ENCODE measurements at regions not wholly inside any gene's neighbourhood (a gene's known extent, or its start where the extent isn't known, plus 50 kb on each side); places are given as distances from the start of the nearest gene placed in this dataset.
"Not testable (repeated sequence)": the region's sequence is repeated elsewhere in the genome, so short reads cannot be mapped to it uniquely, and the experiment has no call there.

- no peak for DNase-seq
Measured at GRCh38 chr14:97031530-97031929, 234.3 kb downstream of the VRK1 start.

GRCh38 chr14:97033556-97034081 is 236.4 kb downstream of the VRK1 start:
- no peak for DNase-seq

- DNase-seq, result no peak
Measured at GRCh38 chr14:97036086-97036852, 239.1 kb downstream of the VRK1 start.

GRCh38 chr14:97039717-97040363 is 242.7 kb downstream of the VRK1 start:
- DNase-seq, result no peak

- no peak for DNase-seq
Measured at GRCh38 chr14:97046967-97047366, 249.8 kb downstream of the VRK1 start.

- DNase-seq, result no peak
Measured at GRCh38 chr14:97052001-97052400, 254.8 kb downstream of the VRK1 start.

GRCh38 chr14:97053941-97054340 is 256.8 kb downstream of the VRK1 start:
- DNase-seq, result no peak

- no peak for DNase-seq
Measured at GRCh38 chr14:97055355-97055754, 258.2 kb downstream of the VRK1 start.

- no peak for DNase-seq
Measured at GRCh38 chr14:97056086-97056485, 258.9 kb downstream of the VRK1 start.

GRCh38 chr14:97057238-97058073 is 260.3 kb downstream of the VRK1 start:
- no peak for DNase-seq

- no peak for DNase-seq
Measured at GRCh38 chr14:97058074-97058467, 260.9 kb downstream of the VRK1 start.

- no peak for DNase-seq
Measured at GRCh38 chr14:97058589-97058988, 261.4 kb downstream of the VRK1 start.

- DNase-seq, result no peak
Measured at GRCh38 chr14:97061198-97061597, 264.0 kb downstream of the VRK1 start.

GRCh38 chr14:97061714-97062113 is 264.5 kb downstream of the VRK1 start:
- DNase-seq, result no peak

- no peak for DNase-seq
Measured at GRCh38 chr14:97065305-97066067, 268.3 kb downstream of the VRK1 start.

GRCh38 chr14:97066068-97066899 is 269.1 kb downstream of the VRK1 start:
- no peak for DNase-seq

- DNase-seq, result not testable (repeated sequence)
Measured at GRCh38 chr14:97068293-97068692, 271.1 kb downstream of the VRK1 start.

- no peak for DNase-seq
Measured at GRCh38 chr14:97070259-97070658, 273.1 kb downstream of the VRK1 start.

GRCh38 chr14:97071177-97071576 is 274.0 kb downstream of the VRK1 start:
- no peak for DNase-seq

GRCh38 chr14:97073622-97074021 is 276.4 kb downstream of the VRK1 start:
- DNase-seq, result no peak

- DNase-seq, result no peak
Measured at GRCh38 chr14:97074456-97074855, 277.3 kb downstream of the VRK1 start.

- no peak for DNase-seq
Measured at GRCh38 chr14:97074856-97075255, 277.7 kb downstream of the VRK1 start.
